NCI-H526 treated with DMSO at 0.1 percent for 48 hours (cell line): ENCODE measurements at regions not wholly inside any gene's neighbourhood (a gene's known extent, or its start where the extent isn't known, plus 50 kb on each side); places are given as distances from the start of the nearest gene placed in this dataset.
"Not testable (repeated sequence)": the region's sequence is repeated elsewhere in the genome, so short reads cannot be mapped to it uniquely, and the experiment has no call there.

Experiments used
- DNase-seq: peaks from one replicate; lab custom pipeline; 2025; lab: John Stamatoyannopoulos, UW

GRCh38 chr7:137110091-137110509, 233.4 kb downstream of the PTN start:
- no peak for DNase-seq

GRCh38 chr7:137107802-137108201, 235.7 kb downstream of the PTN start:
- not testable (repeated sequence) for DNase-seq

- not testable (repeated sequence) for DNase-seq
Measured at GRCh38 chr7:137103526-137103925, 235.1 kb downstream of the CHRM2 start.

GRCh38 chr7:137097111-137097510, 228.7 kb downstream of the CHRM2 start:
- no peak for DNase-seq

GRCh38 chr7:137096607-137097006, 228.2 kb downstream of the CHRM2 start:
- no peak for DNase-seq

- no peak for DNase-seq
Measured at GRCh38 chr7:137093198-137093597, 224.7 kb downstream of the CHRM2 start.

GRCh38 chr7:137091396-137091795, 222.9 kb downstream of the CHRM2 start:
- DNase-seq, result no peak

- no peak for DNase-seq
Measured at GRCh38 chr7:137086896-137087295, 218.4 kb downstream of the CHRM2 start.

GRCh38 chr7:137084607-137085380, 216.3 kb downstream of the CHRM2 start:
- DNase-seq, result no peak

GRCh38 chr7:137082391-137082790, 213.9 kb downstream of the CHRM2 start:
- DNase-seq, result no peak

- DNase-seq, result no peak
Measured at GRCh38 chr7:137081321-137082093, 213.1 kb downstream of the CHRM2 start.

- no peak for DNase-seq
Measured at GRCh38 chr7:137080516-137081203, 212.2 kb downstream of the CHRM2 start.

GRCh38 chr7:137078781-137079180, 210.3 kb downstream of the CHRM2 start:
- DNase-seq, result no peak

- no peak for DNase-seq
Measured at GRCh38 chr7:137074391-137075030, 206.1 kb downstream of the CHRM2 start.

GRCh38 chr7:137073571-137074325, 205.3 kb downstream of the CHRM2 start:
- no peak for DNase-seq
